HG02970 (cell line): ENCODE measurements at regions not wholly inside any gene's neighbourhood (a gene's known extent, or its start where the extent isn't known, plus 50 kb on each side); places are given as distances from the start of the nearest gene placed in this dataset.

Source experiments
- ATAC-seq: cut with Tn5 transposase; IDR thresholded peaks from one replicate; pipeline ENCODE4 v1.9.1; 2021; ENCODE audit warnings: mild to moderate bottlenecking, moderate library complexity, moderate number of reproducible peaks; ENCODE audit not compliant: unreplicated experiment, low FRiP score

- ATAC-seq: no peak
Measured at GRCh38 chr3:34218706-34219385, 420.4 kb downstream of the PDCD6IP start.

- no peak for ATAC-seq
Measured at GRCh38 chr3:34219556-34219955, 421.1 kb downstream of the PDCD6IP start.

GRCh38 chr3:34225821-34226366 lies 427.5 kb downstream of the PDCD6IP start:
- ATAC-seq: no peak

GRCh38 chr3:34229876-34230275 lies 431.4 kb downstream of the PDCD6IP start:
- ATAC-seq: no peak

GRCh38 chr3:34235096-34235495 lies 436.7 kb downstream of the PDCD6IP start:
- ATAC-seq: no peak

- ATAC-seq: no peak
Measured at GRCh38 chr3:34237946-34238345, 439.5 kb downstream of the PDCD6IP start.

GRCh38 chr3:34238407-34238806 lies 440.0 kb downstream of the PDCD6IP start:
- no peak for ATAC-seq

GRCh38 chr3:34239287-34239686 lies 440.9 kb downstream of the PDCD6IP start:
- no peak for ATAC-seq

GRCh38 chr3:34239875-34240274 lies 441.4 kb downstream of the PDCD6IP start:
- no peak for ATAC-seq

GRCh38 chr3:34247401-34247800 lies 449.0 kb downstream of the PDCD6IP start:
- ATAC-seq: no peak

- ATAC-seq: peak; percentile 94
Measured at GRCh38 chr3:34248352-34248751, 449.9 kb downstream of the PDCD6IP start.

GRCh38 chr3:34254285-34254684 lies 455.9 kb downstream of the PDCD6IP start:
- ATAC-seq: no peak

GRCh38 chr3:34256021-34256420 lies 457.6 kb downstream of the PDCD6IP start:
- no peak for ATAC-seq

GRCh38 chr3:34256791-34257190 lies 458.4 kb downstream of the PDCD6IP start:
- ATAC-seq: no peak

GRCh38 chr3:34258271-34258998 lies 460.0 kb downstream of the PDCD6IP start:
- no peak for ATAC-seq

GRCh38 chr3:34260271-34261000 lies 462.0 kb downstream of the PDCD6IP start:
- ATAC-seq: no peak

- ATAC-seq: no peak
Measured at GRCh38 chr3:34261001-34261385, 462.6 kb downstream of the PDCD6IP start.

- no peak for ATAC-seq
Measured at GRCh38 chr3:34263101-34263621, 464.7 kb downstream of the PDCD6IP start.

GRCh38 chr3:34264337-34265041 lies 466.1 kb downstream of the PDCD6IP start:
- ATAC-seq: no peak

- ATAC-seq: no peak
Measured at GRCh38 chr3:34267088-34267487, 468.7 kb downstream of the PDCD6IP start.
